ENCODE measurements at regions not wholly inside any gene's neighbourhood (a gene's known extent, or its start where the extent isn't known, plus 50 kb on each side); places are given as distances from the start of the nearest gene placed in this dataset.

GRCh38 chr13:50357586-50358118 lies 342.4 kb downstream of the KCNRG start:
- TF ChIP-seq CTCF (tag by site-specific recombination; IDR thresholded peaks at IDR 0.05) (no peak), ZNF518A (tag by site-specific recombination; conservative IDR thresholded peaks at IDR 0.05; ENCODE audit: low read depth) (peak; percentile 42; the same call in 1 of the 2 replicates), ZNF274 (IDR thresholded peaks at IDR 0.05; ENCODE audit: low read length) (no peak), ZNF274 (tag by site-specific recombination; IDR thresholded peaks at IDR 0.05; ENCODE audit: borderline replicate concordance) (no peak), ATF2 (tag by site-specific recombination; IDR thresholded peaks at IDR 0.05; ENCODE audit: low read depth) (peak; percentile 97)

Data from HEK293 (cell line).